ENCODE measurements at regions not wholly inside any gene's neighbourhood (a gene's known extent, or its start where the extent isn't known, plus 50 kb on each side); places are given as distances from the start of the nearest gene placed in this dataset.

DNA sequence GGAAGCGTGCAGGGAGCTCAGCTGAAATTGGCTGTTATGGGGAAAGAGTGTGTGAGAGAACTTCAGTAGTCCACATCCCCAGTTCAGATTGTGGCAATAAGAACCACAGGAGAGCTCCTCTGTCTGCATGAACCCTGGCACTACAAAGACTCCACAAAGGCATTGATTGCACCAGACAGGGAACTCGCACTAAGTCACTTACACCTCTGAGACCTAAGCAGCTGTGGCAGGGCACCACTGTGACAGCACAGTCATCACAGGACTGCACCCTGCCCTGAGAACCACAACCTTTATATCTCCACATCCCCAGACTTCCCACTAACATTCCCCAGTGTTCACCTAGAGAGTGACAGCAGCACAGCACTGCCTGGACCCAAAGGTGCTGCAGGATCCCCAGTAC, 226.8 kb downstream of the XPNPEP1 start:
- 33% methylated on average over 1 of the region's 2 CpGs; no CpG with 5 or more reads in 1 of the 2 experiments for WGBS, 2 experiments (ENCODE audit: extremely low coverage in 2 of 2, insufficient read length in 1 of 2)
- no TSS peak for BruUV-seq (replicated peaks)

More for the DNA sequence above, 226.8 kb downstream of the XPNPEP1 start:
- no peak overlapping the region for H3K4ac ChIP-seq (ENCODE audit: low read depth, low read length)
- no peak overlapping the region for H4K91ac ChIP-seq (ENCODE audit: insufficient read depth, low read depth, low read length)
- no peaks in the 10 kb centered on the region for H4K20me1 ChIP-seq (ENCODE audit: insufficient read depth, low read length)
- no peak overlapping the region for H2AK9ac ChIP-seq (replicated peaks; ENCODE audit: low read depth, low read length, poor library complexity)
- H2AFZ ChIP-seq (replicated peaks; ENCODE audit: low read length, poor library complexity) = no peak overlapping the region
- H3K9ac ChIP-seq (ENCODE audit: low read depth, low read length) = no peak overlapping the region
- H2BK15ac ChIP-seq (ENCODE audit: low read depth, low read length) = no peak overlapping the region
- no peak overlapping the region for H4K8ac ChIP-seq (ENCODE audit: low read depth in 2 of 2, low read length in 2 of 2)
- no peaks in the 10 kb centered on the region for H3K4me1 ChIP-seq (ENCODE audit: control insufficient read depth, insufficient read depth, low read length)
- no peak overlapping the region for H3K27ac ChIP-seq (ENCODE audit: insufficient read depth, low read length)
- H2BK120ac ChIP-seq (ENCODE audit: low read depth, low read length) = no peak overlapping the region
- H3K9me1 ChIP-seq (ENCODE audit: insufficient read depth, low read length) = no peaks in the 10 kb centered on the region
- no peak overlapping the region for H2BK5ac ChIP-seq (ENCODE audit: low read depth, low read length, poor library complexity, severe bottlenecking)
- H2BK20ac ChIP-seq (ENCODE audit: low read depth, low read length) = no peak overlapping the region
- no peak for ATAC-seq (ENCODE audit: low read depth)
- in situ Hi-C loops (cut with MboI; ENCODE audit: low sequenced_read_pairs) = no loop called here
- H3K36me3 ChIP-seq (ENCODE audit: control insufficient read depth, insufficient read depth, low read length) = no peaks in the 10 kb centered on the region
- intact Hi-C loops (cut with micrococcal nuclease) = no loop called here
- H4K5ac ChIP-seq (ENCODE audit: low read depth, low read length) = no peak overlapping the region
- H3K14ac ChIP-seq (replicated peaks; ENCODE audit: low read depth, low read length) = no peak overlapping the region
- H2AK5ac ChIP-seq (ENCODE audit: low read depth, low read length) = no peak overlapping the region
- no peaks in the 10 kb centered on the region for H3K27me3 ChIP-seq (ENCODE audit: control insufficient read depth, insufficient read depth, low read length)
- H3K4me2 ChIP-seq (ENCODE audit: low read depth, low read length) = no peak overlapping the region
- dilution Hi-C loops (cut with HindIII; ENCODE audit: low sequenced_read_pairs, unreplicated experiment) = no loop called here
- no peak for TF ChIP-seq MAZ (IDR thresholded peaks at IDR 0.05; ENCODE audit: borderline replicate concordance, low read depth, low read length)
- POLR2A ChIA-PET (ENCODE audit: unreplicated experiment) = no interaction called here
- CTCF ChIA-PET = no interaction called here
- H3K79me1 ChIP-seq (ENCODE audit: low read depth in 1 of 2, low read length in 2 of 2) = no peaks in the 10 kb centered on the region
- DNase-seq = no peak
- H3K4me3 ChIP-seq (ENCODE audit: insufficient read depth, low read depth, low read length) = no peak overlapping the region
- no peak overlapping the region for H3K18ac ChIP-seq (ENCODE audit: low read depth, low read length)
- peaks cover 10% of the 10 kb centered on the region for H3K9me3 ChIP-seq (ENCODE audit: control insufficient read depth, insufficient read depth, low read length)
- no peak overlapping the region for H3K23ac ChIP-seq (ENCODE audit: low read depth, low read length)
- H3K56ac ChIP-seq (ENCODE audit: extremely low read depth, insufficient read depth, low read length) = no peak overlapping the region

Measured in IMR-90 (cell line).